Adrenal gland (tissue), 9 donors: ENCODE measurements at regions not wholly inside any gene's neighbourhood (a gene's known extent, or its start where the extent isn't known, plus 50 kb on each side); places are given as distances from the start of the nearest gene placed in this dataset.
"Not testable (repeated sequence)": the region's sequence is repeated elsewhere in the genome, so short reads cannot be mapped to it uniquely, and the experiment has no call there.

Experiments used
- DNase-seq, 7 donors: peaks; one replicate each; pipeline ENCODE4 v3.0.0-alpha.2; 2019 to 2020
- H3K27ac ChIP-seq, 5 donors: fragments of 200-600 bp; sonication (generic) in 4 of 5; 1 replicate in 3 of 5; 2 replicates in 2 of 5; pipeline versions ENCODE4 v1.5.1 to v1.8.0; 2016 to 2020; ENCODE audit warnings: mild to moderate bottlenecking in 1 of 5
- H3K27me3 ChIP-seq: fragments of 200-600 bp; 2 replicates; pipeline ENCODE4 v1.8.0; 2021
- H3K36me3 ChIP-seq, 2 donors: fragments of 200-600 bp; replicated peaks in 1 of 2; 1 replicate in 1 of 2; 2 replicates in 1 of 2; pipeline versions ENCODE4 v1.5.1 to v1.8.0; 2018 to 2022
- H3K4me1 ChIP-seq, 2 donors: fragments of 200-600 bp; replicated peaks in 1 of 2; 1 replicate in 1 of 2; 2 replicates in 1 of 2; pipeline versions ENCODE4 v1.5.1 to v1.8.0; 2018 to 2021
- H3K4me3 ChIP-seq, 4 donors: fragments of 200-600 bp; sonication (generic) in 3 of 4; one replicate each; pipeline ENCODE4 v1.5.1; 2016 to 2018
- H3K9me3 ChIP-seq, 3 donors: fragments of 200-600 bp; sonication (generic) in 1 of 3; replicated peaks in 1 of 3; 1 replicate in 2 of 3; 2 replicates in 1 of 3; pipeline versions ENCODE4 v1.5.1 to v1.8.0; 2016 to 2021
- POLR2A ChIP-seq, 2 donors: fragments of 450-650 bp; IDR thresholded peaks; one replicate each; pipeline ENCODE4 v1.6.1; 2017; ENCODE audit warnings: antibody characterized with exemption in 2 of 2, mild to moderate bottlenecking in 2 of 2, moderate library complexity in 1 of 2
- WGBS, 4 donors: extraction: QIAGEN DNeasy Blood & Tissue Kit in 2 of 4; methylation state at CpG; one replicate each; pipeline versions ENCODE4 v1.1.5 to v1.1.7; 2013 to 2017; 5-methylcytosine and 5-hydroxymethylcytosine counted together
- intact Hi-C, 2 donors: fragments of 100-400 bp; cut with DNase I; formaldehyde crosslinking; loops; one replicate each; pipeline versions ENCODE4 v1.14.1 to v1.15.0; 2022 to 2023
- donor health status: healthy with polysubstance abuse.
- donor health status: Bipolar disorder and iron deficiency.
- donor health status: DM: yes; HTN: yes; CAD: no.
- donor health status: DM: no; HTN: no; CAD: no.
- donor health status: DM: no; HTN: no; CAD: no.

- H3K36me3 ChIP-seq, H3K27me3 ChIP-seq, H3K9me3 ChIP-seq, H3K4me3 ChIP-seq, intact Hi-C loops: not testable (repeated sequence)
- WGBS, 4 donors = 68 to 83% (median 70%) methylated on average over 15 to 20 of the region's 20 CpGs
- Histone ChIP-seq H3K27ac (peak overlapping the region; percentile 6 to 90 (median 74)), H3K4me1 (peaks cover 28 to 57% of the 10 kb centered on the region in 2 donors)
- DNase-seq = peak; percentile 66 to 92 (median 90)
- peak in 1 of 2 donors; percentile 38 for TF ChIP-seq POLR2A (IDR thresholded peaks at IDR 0.05)
Observed at GRCh38 chr16:21512280-21513192, 86.8 kb upstream of the METTL9 start.

- 68 to 73% (median 72%) methylated on average over 9 of the region's 9 CpGs for WGBS, 4 donors
- H3K9me3 ChIP-seq, intact Hi-C loops, H3K4me3 ChIP-seq, H3K27me3 ChIP-seq, H3K36me3 ChIP-seq: not testable (repeated sequence)
- peak in 4 of 7 donors; percentile 20 to 76 (median 34) for DNase-seq
- H3K27ac ChIP-seq = peak overlapping the region in 3 of 5 donors; percentile 41 to 90 (median 74)
- H3K4me1 ChIP-seq = peaks cover 23 to 52% of the 10 kb centered on the region in 2 donors
Observed at GRCh38 chr16:21513337-21513741, 86.0 kb upstream of the METTL9 start.

DNA sequence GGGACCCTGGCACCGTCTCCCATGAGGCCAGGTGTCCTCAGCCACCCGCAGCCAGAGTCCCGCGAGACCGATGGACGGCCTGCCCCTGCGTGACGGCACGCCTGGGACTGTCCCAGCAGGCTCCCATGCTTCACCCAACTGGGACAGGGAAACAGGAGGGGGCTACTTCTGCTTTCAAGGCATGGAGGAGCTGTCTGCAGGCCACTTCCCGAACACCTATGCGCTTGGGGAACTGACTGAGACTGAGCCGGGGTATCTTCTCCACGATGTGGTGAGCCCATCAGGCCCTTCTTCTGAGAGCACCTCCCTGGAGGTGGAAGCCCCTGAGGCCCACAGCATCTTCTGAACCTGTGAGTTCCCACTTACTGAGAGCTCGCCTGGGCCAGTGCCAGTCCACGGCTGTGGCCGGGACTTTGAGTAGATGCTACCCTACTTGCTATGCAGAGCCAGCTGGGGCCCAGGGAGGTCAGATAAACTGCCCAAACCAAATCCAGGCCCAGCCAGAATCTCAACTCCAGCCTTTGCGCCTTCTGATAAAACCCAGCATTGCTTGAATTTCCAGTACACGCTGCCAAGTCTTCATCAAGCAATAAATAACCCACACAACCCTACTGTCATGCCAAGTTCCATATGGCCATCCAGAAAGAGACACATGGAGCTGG, 85.4 kb upstream of the METTL9 start:
- intact Hi-C loops, H3K4me3 ChIP-seq, H3K36me3 ChIP-seq, H3K27me3 ChIP-seq, H3K9me3 ChIP-seq: not testable (repeated sequence)
- DNase-seq = peak in 4 of 7 donors; percentile 49 to 83 (median 64)
- Histone ChIP-seq H3K27ac (peak overlapping the region in 4 of 5 donors; percentile 46 to 90 (median 60)), H3K4me1 (peaks cover 21 to 48% of the 10 kb centered on the region in 2 donors)
- 73 to 83% (median 77%) methylated on average over 5 to 18 of the region's 18 CpGs for WGBS, 4 donors

DNA sequence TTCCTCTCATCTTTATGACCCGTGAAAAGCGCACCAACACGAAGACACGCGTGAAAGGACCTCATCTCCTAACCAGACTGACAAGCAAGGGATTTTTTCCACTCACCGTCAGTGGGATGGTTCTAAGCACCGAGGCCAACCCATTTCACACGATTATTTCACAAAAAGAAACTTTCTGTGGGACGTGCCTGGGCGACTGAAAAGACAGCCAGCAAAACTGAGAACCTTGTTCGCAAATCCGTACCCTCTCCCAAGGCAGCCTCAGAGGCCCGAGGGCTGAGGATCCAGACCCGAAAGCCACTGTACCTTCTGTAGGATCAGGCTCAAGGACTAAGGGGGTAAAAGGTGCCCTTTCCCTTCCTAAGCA, 84.9 kb upstream of the METTL9 start:
- DNase-seq, H3K27me3 ChIP-seq, H3K36me3 ChIP-seq, H3K4me3 ChIP-seq, intact Hi-C loops, H3K9me3 ChIP-seq: not testable (repeated sequence)
- Histone ChIP-seq H3K4me1 (peaks cover 20 to 45% of the 10 kb centered on the region in 2 donors), H3K27ac (peak overlapping the region in 2 of 5 donors; percentile 47 to 90)
- 90 to 92% (median 92%) methylated on average over 14 of the region's 14 CpGs for WGBS, 4 donors

- peaks cover 15 to 24% of the 10 kb centered on the region in 2 donors for H3K4me1 ChIP-seq
- 59 to 68% (median 64%) methylated on average over 8 to 9 of the region's 9 CpGs for WGBS, 4 donors
- not testable (repeated sequence) for H3K36me3 ChIP-seq
Observed at GRCh38 chr16:21516705-21517040, 82.7 kb upstream of the METTL9 start.

GRCh38 chr16:21517263-21517662, 82.1 kb upstream of the METTL9 start:
- H3K4me3 ChIP-seq, DNase-seq, H3K27ac ChIP-seq, intact Hi-C loops, H3K9me3 ChIP-seq, H3K27me3 ChIP-seq, H3K36me3 ChIP-seq: not testable (repeated sequence)
- H3K4me1 ChIP-seq = peaks cover 9 to 18% of the 10 kb centered on the region in 2 donors
- WGBS, 4 donors = 88 to 93% (median 91%) methylated on average over 10 of the region's 10 CpGs

More at GRCh38 chr16:21516705-21517040, 82.7 kb upstream of the METTL9 start:
- H3K27ac ChIP-seq, H3K9me3 ChIP-seq, H3K27me3 ChIP-seq, intact Hi-C loops, H3K4me3 ChIP-seq: not testable (repeated sequence)
- peak in 1 of 7 donors; percentile 12 for DNase-seq

DNA sequence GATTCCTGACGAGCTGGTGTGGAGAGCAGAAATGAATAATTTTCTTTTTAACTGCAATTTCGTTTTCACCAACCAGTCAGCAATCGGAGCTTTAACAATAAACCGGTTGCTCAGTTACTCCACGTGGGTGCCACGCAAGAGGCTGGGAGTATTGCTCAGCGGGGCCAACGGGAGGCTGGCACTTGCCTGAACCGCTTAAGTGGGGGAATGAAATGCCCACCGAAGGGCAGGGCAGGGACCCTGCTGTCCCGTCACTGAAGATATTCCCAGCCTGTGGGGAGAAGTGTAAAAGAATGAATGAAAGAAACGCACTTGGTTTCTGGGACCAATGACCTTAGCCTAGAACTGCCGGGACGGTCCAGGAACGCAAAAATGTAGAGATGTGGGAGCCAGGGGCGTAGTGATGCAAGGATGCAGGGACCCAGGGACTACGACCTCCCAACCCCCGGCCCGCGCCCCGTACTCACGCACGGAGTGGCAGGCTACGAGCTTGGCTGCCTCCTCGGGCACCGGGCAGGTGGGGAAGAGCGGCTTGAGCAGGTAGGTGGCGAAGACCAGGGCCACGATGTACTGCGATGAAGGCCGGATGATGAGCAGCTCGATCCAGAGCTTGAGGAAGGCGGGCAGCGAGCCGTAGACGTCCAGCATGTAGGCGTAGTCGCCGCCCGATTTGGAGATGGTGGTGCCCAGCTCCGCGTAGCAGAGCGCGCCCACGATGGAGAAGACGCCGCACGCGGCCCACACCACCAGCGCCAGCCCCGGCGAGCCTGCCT, 79.8 kb upstream of the METTL9 start:
- H3K4me1 ChIP-seq, intact Hi-C loops, H3K36me3 ChIP-seq, H3K9me3 ChIP-seq, H3K27me3 ChIP-seq: not testable (repeated sequence)
- Histone ChIP-seq H3K4me3 (peak overlapping the region; percentile 19 to 95 (median 42)), H3K27ac (peak overlapping the region; percentile 77 to 98 (median 80))
- WGBS, 4 donors = 1 to 2% (median 1%) methylated on average over 17 to 45 of the region's 52 CpGs
- peak in 2 of 7 donors; percentile 28 to 44 for DNase-seq
- TF ChIP-seq POLR2A (IDR thresholded peaks at IDR 0.05) = peak; percentile 23 to 33
